GM20431 (cell line): ENCODE measurements at regions not wholly inside any gene's neighbourhood (a gene's known extent, or its start where the extent isn't known, plus 50 kb on each side); places are given as distances from the start of the nearest gene placed in this dataset.
"Not testable (repeated sequence)": the region's sequence is repeated elsewhere in the genome, so short reads cannot be mapped to it uniquely, and the experiment has no call there.

ENCODE experiments used
- in situ Hi-C: fragments of 300-500 bp; cut with MseI, MboI; formaldehyde crosslinking; loops from one replicate; pipeline ENCODE4 v1.15.0; 2020; ENCODE audit warnings: low sequenced_read_pairs; ENCODE audit not compliant: unreplicated experiment

DNA sequence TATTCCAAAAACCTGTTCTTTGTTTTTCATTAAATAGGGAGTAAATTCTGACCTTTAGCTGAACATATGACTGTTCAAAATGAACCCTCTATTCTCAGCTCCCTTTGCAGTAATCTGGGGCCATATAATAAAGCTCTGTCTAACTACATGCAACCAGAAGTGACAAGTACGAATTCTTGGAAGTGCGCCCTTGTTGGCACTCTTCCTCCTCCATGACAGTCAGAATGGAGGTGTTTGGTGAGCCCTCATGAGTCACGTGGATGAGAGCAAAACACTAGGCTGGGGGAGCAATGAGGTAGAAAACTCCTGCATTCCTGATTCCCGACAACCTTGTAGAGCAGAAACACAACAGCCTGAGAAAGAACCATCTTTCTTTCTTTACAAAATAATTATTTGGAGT, 552.9 kb downstream of the FBXO15 start:
- in situ Hi-C loops: no loop called here

DNA sequence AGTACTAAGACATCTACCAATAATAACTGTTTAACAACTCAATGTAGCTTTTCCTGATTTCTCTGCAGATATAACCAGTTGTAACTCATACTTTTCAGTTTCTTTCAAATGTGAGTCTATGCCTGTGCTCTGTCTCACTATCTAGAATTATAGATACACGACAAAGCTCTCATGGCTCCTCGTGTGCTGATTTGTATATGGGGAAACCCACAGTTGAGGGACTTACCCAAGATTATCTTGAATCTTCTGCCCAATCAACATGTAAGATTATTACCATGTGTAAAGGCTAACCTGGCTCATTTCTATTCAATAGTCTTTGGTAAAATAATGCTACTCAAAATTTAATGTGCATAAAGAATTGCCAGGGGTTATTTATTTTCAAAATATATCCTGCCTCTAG, 554.4 kb downstream of the FBXO15 start:
- in situ Hi-C loops: no loop called here

DNA sequence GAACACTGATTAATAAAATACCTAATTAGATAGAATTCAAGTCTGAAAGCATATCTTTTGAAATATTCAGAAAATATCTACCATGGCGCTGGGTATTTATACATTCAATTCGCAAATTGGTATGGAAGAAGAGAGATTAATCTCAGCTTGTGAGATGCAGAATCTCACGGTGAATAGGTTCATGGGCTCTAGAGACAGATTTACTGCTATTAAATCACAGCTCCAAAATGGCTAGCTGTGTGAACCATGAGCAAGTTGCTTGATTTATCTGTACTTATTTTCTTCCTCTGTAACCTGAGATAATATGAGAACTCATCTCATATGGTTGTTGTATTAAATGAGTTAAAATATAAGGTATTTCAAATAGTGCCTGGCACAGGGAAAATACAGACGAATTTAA, 556.7 kb downstream of the FBXO15 start:
- in situ Hi-C loops: no loop called here

DNA sequence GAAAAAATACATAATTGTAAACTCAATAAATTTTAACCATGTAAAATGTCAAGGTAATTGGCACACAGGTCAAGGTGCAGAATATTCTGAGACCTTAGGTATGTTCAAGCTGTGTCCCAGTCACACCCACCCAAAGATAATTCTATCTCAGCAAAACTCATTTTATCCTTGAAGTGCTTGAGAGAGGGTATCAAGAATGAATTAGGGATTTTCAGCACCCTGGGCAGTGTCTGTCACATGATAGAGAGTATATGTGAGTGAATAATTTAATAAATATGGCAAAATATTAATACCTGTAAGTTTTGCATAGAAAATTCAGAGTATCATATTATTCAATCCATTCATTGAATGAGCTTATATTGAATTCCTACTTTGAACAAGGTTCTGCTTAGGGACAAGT, 567.9 kb downstream of the FBXO15 start:
- in situ Hi-C loops: no loop called here

DNA sequence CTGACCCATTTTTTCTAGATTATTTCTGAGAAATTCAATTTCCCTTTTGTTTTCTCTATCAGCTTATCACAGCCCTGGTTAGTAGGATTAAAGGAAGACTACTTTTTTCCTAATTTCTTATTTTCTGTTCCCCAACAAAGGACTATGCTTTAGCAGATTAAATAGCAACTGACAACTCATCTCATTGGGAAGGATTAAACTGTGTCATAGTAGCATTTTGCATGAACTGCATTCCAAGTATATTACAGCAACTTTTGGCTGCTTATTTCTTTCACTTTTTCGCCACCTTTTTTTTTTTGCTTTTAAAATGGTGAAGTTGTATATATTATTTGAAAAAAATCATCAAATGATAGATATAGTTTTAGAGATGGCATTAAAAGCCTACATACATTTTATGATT, 570.3 kb downstream of the FBXO15 start:
- in situ Hi-C loops: no loop called here

DNA sequence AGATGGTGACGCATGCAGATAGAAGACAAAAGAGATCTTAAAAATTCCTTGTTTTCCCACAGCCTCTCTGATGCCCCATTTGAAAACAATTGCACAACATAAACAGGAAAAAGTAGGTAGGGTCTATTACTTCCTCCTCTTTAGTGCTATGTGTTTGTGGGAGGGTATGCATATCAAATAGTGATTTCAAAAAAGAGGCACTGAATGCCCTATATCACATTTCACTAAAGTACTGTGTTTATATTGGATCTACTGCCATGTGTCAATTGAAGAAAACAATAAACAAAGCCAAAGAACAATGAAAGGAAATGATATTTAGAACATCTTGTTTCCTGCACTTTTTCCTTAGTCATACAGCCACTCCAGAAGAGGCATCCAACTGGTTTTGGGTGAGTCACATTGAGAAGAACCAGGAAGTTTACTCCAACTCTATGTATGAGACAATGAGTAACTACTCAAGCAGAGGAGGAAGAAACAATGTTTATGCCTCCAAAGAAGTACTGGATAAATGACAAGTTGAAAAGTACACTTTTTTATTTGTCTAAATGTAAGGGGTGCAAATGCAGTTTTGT, 583.6 kb downstream of the FBXO15 start:
- in situ Hi-C loops: no loop called here

DNA sequence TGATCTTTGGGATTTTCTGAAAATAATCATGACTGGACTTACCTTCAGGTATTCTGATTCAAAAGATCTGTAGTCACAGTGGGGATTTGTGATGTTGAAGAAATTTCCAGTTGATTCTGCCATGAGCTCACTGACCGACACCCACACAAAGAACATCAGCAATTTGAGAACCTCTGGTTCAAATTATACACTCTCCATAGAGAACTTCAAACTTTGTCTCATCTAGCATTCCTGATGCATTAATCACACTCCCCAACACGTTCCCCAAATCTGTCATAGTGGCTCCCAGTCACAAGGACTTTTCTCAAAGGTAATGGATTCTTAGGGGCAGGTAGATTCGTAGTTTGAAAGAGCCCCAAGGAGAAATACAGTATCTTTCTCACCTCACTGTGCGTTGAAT, 584.3 kb downstream of the FBXO15 start:
- in situ Hi-C loops: no loop called here

DNA sequence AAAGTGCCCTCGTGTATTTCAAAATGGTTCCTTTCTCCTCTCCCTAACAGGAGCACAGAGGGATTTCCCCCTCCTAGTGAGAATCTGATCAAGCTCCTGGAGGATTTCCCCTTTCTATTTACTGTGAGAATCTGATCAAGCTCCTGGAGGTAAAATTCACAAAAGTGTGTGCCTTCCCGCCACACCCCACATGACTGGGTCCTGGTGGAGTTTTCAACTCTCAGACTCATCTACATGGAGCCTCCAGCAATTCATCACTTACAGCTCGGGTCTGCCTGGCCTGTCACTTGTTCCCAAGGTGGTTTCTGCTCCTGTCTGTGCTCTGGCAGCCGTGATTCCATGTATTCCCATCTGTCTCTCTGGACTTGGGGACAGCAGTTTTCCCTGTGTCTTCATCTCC, 590.7 kb downstream of the FBXO15 start:
- in situ Hi-C loops: no loop called here

DNA sequence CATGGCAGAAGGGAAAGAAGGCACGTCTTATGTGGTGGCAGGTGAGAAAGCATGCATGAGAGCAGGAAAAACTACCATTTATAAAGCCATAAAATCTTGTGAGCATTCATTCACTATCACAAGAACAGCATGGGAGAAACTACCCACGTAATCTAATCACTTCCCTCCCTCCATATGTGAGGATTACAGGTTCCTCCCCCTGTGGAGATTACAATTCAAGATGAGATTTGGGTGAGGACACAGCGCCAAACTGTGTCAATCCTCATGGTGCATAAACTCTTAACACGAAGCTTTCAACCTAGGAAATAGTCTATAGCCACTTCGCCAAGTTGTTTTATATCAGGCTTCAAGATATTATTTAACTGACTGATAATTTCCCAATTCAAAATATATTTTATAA, 595.5 kb downstream of the FBXO15 start:
- in situ Hi-C loops: no loop called here

DNA sequence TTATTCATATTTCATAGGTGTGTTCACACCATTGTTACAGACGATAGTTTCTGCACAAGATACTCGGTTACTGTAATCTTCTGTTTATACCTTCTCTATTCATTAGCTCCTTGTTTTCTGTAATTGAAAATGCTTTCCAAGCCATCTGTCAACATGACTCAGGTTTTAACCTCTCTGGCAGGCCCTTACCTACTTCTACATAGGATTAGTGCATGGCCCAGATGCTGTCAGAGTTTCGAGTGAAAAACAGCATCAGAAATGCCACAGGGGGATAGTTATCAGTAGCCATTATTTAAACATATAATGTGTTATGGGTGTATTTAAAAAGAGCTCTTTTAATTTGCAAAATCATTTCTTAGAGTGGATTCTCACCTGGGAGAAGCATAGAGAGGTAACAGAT, 596.4 kb downstream of the FBXO15 start:
- in situ Hi-C loops: no loop called here

DNA sequence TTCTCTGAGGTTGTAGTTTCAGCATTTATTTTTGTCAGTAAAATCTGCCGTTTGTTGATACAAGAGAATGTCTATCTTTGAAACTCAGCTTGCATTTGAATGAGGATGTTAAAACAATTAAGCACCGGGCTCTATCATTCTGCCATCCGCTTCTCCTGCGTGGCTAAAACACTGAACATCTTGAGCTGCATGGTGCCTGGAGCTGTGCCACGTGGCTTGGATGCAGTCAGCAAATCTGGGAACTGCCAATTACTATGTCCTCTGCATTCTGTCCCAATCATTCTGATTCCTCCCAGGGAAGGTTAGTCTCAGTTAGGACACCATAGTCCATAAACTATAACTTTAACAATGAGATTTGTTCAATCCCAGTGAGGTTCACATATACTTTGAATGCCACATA, 598.4 kb downstream of the FBXO15 start:
- in situ Hi-C loops: no loop called here

DNA sequence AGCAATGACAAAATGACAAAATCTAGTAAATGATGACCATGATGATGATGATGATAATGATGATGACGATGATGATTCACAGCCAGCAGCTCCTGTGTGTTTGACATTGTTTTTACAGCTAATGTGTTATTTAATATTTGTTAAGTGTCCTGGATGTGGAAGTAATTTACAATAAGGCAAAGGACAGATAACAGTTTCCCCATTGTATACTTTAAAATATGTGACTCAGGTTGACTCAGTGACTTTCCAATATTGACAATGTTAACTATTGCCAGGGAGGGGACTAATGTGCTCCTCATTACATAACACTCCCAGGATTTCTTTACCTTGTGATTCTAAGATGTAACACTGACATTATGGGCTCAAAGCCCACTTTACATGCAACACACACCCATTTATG, 602.2 kb downstream of the FBXO15 start:
- in situ Hi-C loops: no loop called here

DNA sequence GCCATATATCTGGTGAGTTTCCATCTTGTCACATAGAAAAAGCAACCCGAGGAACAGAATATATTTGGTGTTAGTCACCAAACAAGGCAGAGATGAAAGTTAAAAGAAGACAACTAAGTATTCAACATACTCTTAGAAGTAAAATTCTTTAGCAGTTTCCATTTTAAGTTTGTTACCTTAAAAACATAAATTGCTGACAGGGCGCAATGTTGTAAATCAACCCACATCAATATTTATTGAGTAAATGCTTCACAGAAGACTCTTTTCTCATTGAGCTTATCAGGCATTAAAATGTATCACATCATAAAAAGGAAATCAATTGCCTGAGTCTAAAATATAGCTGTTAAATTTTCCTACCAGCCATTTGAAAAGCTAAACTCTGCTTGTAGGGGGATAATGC, 603.0 kb downstream of the FBXO15 start:
- in situ Hi-C loops: no loop called here

DNA sequence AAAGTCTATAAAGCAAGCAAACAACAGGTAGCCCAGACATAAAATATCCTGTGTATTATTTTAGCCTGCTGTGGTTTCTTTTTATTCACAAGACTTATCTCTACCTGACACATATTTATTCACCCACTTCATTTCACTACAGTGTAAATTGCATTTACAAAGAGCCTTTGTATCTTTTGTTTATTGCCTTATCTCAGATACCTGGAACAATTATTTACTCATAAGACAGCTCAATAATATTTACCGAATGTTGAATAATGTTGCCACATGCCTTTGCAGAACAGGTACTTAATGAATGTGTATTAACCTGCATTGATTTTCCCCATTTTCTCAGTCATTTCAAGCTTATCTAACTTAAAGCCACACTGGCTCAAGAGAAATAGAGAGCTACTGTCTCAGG, 603.6 kb downstream of the FBXO15 start:
- in situ Hi-C loops: no loop called here

DNA sequence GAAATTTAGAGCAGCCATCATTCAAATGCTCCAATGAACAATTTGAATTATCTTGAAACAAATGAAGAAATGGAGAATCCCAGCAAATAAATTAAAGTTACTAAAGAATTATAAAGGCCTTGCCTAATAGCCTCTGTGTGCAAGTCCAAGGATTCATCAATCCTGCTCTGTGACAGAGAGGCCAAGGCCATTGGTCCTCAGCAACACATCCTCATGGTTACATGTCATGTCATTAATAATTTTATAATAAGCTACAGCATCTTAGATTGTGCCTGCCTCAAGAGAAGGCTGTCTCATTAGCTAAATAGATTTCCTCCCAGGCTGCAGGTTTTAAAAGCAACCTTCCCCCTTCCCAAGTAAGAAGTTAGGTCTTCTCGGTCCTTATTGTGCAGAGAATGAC, 611.6 kb downstream of the FBXO15 start:
- in situ Hi-C loops: no loop called here

DNA sequence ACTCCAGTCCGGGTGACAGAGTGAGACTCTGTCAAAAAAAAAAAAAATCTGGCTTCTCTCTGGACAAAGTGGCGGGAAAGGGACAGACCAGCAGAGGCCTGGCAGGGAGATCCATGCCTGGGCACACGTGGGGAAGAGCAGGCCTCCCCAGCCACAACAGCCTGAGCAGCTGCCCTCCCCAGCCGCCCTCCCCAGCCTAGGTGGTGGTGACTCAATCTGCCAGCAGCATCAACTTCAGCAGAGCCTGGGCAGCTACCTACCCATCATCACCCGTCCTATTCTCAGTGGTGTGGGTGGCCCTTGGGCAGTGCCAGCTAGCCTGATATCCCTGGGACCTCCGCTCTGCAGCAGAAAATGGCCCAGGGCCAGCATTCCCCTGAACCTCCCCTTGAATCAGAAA, 612.4 kb downstream of the FBXO15 start:
- in situ Hi-C loops: no loop called here

DNA sequence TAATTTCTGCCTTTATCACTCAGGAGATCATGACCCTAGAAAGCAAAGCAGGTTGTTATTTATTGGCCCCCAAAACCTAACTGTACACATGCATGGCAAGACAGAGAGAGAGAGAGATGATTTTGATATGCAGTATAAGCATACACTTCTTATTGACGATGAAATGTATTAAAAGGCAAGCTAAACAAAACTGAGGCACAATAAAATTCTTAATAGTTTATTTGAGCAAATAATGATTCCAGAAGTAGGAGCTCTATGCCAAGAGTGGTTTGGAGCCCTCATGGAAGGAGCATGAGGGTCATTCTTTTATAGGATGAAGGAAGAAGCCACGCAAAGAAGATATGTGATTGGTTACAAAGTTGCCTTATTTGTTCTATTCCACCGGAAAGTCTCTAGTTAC, 616.0 kb downstream of the FBXO15 start:
- in situ Hi-C loops: no loop called here

DNA sequence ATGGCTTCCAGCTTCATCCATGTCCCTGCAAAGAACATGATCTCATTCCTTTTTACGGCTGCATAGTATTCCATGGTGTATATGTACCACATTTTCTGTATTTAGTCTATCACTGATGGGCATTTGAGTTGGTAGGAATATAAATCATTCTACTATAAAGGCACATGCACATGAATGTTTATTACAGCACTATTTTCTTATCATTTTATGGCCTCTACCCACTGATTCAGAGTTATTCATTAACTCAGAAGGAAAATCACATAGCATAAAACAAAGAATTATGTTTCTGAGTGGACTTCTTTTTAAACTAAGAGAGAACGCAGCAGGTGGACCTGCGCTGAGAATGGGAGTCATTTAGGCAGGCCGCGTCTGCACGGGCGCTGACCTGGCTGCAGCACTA, 619.6 kb downstream of the FBXO15 start:
- in situ Hi-C loops: no loop called here

DNA sequence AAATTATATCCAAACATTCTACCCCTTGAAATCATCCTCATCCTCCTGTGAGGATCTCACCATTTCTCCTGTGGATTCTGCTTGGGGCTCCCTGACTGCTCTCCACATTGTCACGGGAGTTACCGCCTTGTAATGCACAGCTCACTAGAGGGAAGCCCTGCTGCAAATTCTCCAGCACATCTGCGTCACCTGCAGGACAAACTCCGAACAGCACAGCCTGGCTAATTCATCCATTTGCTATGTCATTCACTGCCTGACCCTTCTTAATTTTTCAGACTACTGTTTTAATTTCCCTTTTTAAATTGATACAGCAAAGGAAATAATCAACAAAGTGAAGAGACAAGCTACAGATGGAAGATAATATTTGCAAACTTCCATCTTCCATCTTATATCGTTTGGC, 627.4 kb downstream of the FBXO15 start:
- in situ Hi-C loops: no loop called here

DNA sequence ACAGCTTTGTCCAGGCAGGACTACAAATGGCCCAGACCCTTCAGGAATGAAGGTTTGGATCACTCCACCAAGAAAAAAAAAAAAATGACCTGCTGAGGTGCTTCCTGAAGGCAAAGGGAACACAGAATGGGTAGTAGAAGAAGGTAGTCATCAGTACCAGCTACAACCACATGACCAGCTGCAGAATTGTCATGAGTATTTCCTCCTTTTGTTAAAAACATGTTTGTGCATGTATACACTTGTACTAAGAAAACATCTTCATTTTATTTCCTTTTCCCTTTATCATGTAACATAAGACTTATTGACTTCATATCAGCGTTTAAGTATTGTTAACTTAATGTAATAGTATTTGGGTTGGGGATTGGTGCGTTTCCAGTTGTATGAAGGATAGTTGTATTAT, 631.6 kb downstream of the FBXO15 start:
- in situ Hi-C loops: not testable (repeated sequence)

DNA sequence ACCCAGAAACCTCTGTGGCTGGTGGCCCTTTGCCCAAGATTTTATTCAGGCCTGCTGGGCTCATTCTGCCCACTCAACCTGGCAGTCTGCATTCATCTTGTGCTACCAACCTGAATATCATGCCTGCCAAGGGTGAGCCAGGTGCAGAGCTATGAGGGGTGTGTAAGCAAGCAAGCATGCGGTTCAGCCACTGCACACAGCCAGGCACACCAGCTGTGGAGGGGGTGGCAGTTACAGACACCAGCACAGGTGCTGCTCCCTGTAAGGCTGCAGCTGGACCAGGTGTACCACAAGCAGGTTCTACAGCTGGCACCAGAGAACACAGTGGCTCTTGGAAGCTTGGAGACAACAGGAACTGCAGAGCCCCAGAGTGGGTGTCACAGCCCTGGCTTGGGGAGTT, 633.2 kb downstream of the FBXO15 start:
- in situ Hi-C loops: no loop called here

DNA sequence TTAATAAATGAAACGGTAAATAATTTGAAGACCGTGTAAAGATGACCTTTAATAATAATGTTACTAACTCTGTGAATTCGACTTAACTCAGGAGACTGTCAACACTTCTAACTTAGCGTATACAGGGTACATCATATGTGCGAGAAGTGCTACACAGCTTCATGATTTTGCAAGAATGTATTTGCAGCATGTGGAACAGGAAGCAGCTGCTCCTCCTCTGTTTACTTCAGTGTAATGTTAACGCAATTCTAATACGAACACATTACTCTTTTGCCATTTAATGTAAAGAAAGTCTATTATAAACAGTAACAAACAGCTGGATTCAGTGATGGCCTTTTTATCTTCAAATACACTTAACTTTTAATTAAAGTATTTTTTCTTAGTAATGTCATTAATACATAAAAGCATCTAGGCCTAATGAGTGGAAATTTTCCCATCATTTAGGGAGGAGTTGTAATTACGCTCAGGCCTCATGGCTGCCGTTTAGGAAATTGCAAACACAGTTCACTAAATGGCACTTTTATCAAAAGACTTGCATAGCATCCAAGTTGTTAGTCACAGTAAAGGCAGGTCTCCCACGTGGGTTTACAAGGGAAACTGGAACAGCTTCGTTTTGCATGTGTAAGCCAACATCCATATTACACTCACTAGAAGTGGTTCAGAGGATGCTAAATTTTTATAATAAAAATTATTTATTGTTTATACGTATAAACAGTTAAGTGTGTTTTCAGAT, 635.7 kb downstream of the FBXO15 start:
- in situ Hi-C loops: no loop called here
